Lung (tissue), 11 donors: ENCODE measurements at regions not wholly inside any gene's neighbourhood (a gene's known extent, or its start where the extent isn't known, plus 50 kb on each side); places are given as distances from the start of the nearest gene placed in this dataset.

Experiments used
- ATAC-seq: fragments of 200-7000 bp; cut with Tn5 transposase; one replicate; pipeline ENCODE4 v1.9.1; 2020; ENCODE audit warnings: moderate number of reproducible peaks; ENCODE audit not compliant: insufficient read depth, low FRiP score
- DNase-seq, 3 donors: peaks; one replicate each; pipeline ENCODE4 v3.0.0-alpha.2; 2013 to 2017
- H3K27ac ChIP-seq, 2 donors: one replicate each; pipeline ENCODE4 v1.5.1; 2013; ENCODE audit warnings: mild to moderate bottlenecking in 2 of 2, moderate library complexity in 2 of 2, control low read depth in 1 of 2, inconsistent platforms in 1 of 2, low read depth in 1 of 2, low read length in 1 of 2
- H3K27me3 ChIP-seq, 3 donors: one replicate each; pipeline ENCODE4 v1.5.1; 2013; ENCODE audit warnings: low read length in 2 of 3; ENCODE audit not compliant: control insufficient read depth in 3 of 3, insufficient read depth in 3 of 3
- H3K36me3 ChIP-seq, 4 donors: one replicate each; pipeline ENCODE4 v1.5.1; 2013; ENCODE audit warnings: low read length in 4 of 4, mild to moderate bottlenecking in 1 of 4, moderate library complexity in 1 of 4; ENCODE audit not compliant: control insufficient read depth in 4 of 4, insufficient read depth in 4 of 4
- H3K4me1 ChIP-seq, 5 donors: one replicate each; pipeline ENCODE4 v1.5.1; 2013; ENCODE audit warnings: low read length in 5 of 5, mild to moderate bottlenecking in 2 of 5, moderate library complexity in 1 of 5; ENCODE audit not compliant: control insufficient read depth in 5 of 5, insufficient read depth in 5 of 5
- H3K4me3 ChIP-seq: one replicate; pipeline ENCODE4 v1.5.1; 2013; ENCODE audit warnings: mild to moderate bottlenecking, control low read depth, moderate library complexity
- H3K9ac ChIP-seq, 2 donors: one replicate each; pipeline ENCODE4 v1.5.1; 2013; ENCODE audit warnings: low read length in 2 of 2, control low read depth in 1 of 2; ENCODE audit not compliant: insufficient read depth in 1 of 2
- H3K9me3 ChIP-seq, 4 donors: one replicate each; pipeline ENCODE4 v1.5.1; 2013; ENCODE audit warnings: low read length in 3 of 4, mild to moderate bottlenecking in 1 of 4, moderate library complexity in 1 of 4; ENCODE audit not compliant: control insufficient read depth in 4 of 4, insufficient read depth in 3 of 4
- CTCF ChIP-seq: IDR thresholded peaks from 2 replicates; pipeline ENCODE4 v1.5.1; 2012; ENCODE audit warnings: mild to moderate bottlenecking; ENCODE audit errors: control extremely low read depth, extremely low read depth
- WGBS, 2 donors: extraction: QIAGEN DNeasy Blood & Tissue Kit; methylation state at CpG; one replicate each; pipeline ENCODE4 v1.1.7; 2013; 5-methylcytosine and 5-hydroxymethylcytosine counted together
- donor health status: control.
- donor health status: control.
- donor health status: Bipolar disorder and iron deficiency.
- donor health status: healthy.
- donor health status: DM: yes; HTN: yes; CAD: no.

GRCh38 chr4:55269470-55269869 is 76.6 kb upstream of the SRD5A3 start:
- DNase-seq (no peak), ATAC-seq (no peak)
- TF ChIP-seq CTCF = no peak
- peak overlapping the region in 1 of 2 donors; percentile 52 for H3K27ac ChIP-seq
- no peaks in the 10 kb centered on the region for H3K9me3 ChIP-seq
- WGBS, 2 donors = 63 to 64% methylated on average over 2 of the region's 2 CpGs
- H3K9ac ChIP-seq = no peak overlapping the region
- H3K4me1 ChIP-seq = peaks cover 0 to 5% (median 3%) of the 10 kb centered on the region in 5 donors
- no peak overlapping the region for H3K4me3 ChIP-seq
- H3K36me3 ChIP-seq = no peaks in the 10 kb centered on the region
- H3K27me3 ChIP-seq = peaks cover 0 to 3% (median under 1%) of the 10 kb centered on the region in 3 donors

- Histone ChIP-seq H3K4me1 (peaks cover 0 to 5% (median 3%) of the 10 kb centered on the region in 5 donors), H3K27me3 (peaks cover 0 to 6% (median 0%) of the 10 kb centered on the region in 3 donors), H3K36me3 (no peaks in the 10 kb centered on the region), H3K9ac (no peak overlapping the region), H3K4me3 (no peak overlapping the region), H3K9me3 (no peaks in the 10 kb centered on the region), H3K27ac (no peak overlapping the region)
- DNase-seq (peak; percentile 33 to 73 (median 58)), ATAC-seq (no peak)
- no peak for TF ChIP-seq CTCF
- WGBS, 2 donors = 39 to 49% methylated on average over 4 of the region's 4 CpGs
Measured at GRCh38 chr4:55269995-55270394, 76.0 kb upstream of the SRD5A3 start.

GRCh38 chr4:55270481-55270880 is 75.6 kb upstream of the SRD5A3 start:
- Histone ChIP-seq H3K9ac (no peak overlapping the region), H3K36me3 (no peaks in the 10 kb centered on the region), H3K27ac (no peak overlapping the region), H3K4me3 (no peak overlapping the region), H3K4me1 (peaks cover 0 to 5% (median 3%) of the 10 kb centered on the region in 5 donors), H3K27me3 (peaks cover 0 to 6% (median 0%) of the 10 kb centered on the region in 3 donors), H3K9me3 (no peaks in the 10 kb centered on the region)
- TF ChIP-seq CTCF = no peak
- ATAC-seq = no peak
- 77 to 82% methylated on average over 2 of the region's 2 CpGs for WGBS, 2 donors
- peak in 2 of 3 donors; percentile 66 to 72 for DNase-seq

- Histone ChIP-seq H3K9ac (no peak overlapping the region), H3K27ac (no peak overlapping the region), H3K36me3 (no peaks in the 10 kb centered on the region), H3K27me3 (peaks cover 0 to 5% (median 0%) of the 10 kb centered on the region in 3 donors), H3K4me3 (no peak overlapping the region), H3K4me1 (peaks cover 0 to 5% (median 3%) of the 10 kb centered on the region in 5 donors), H3K9me3 (no peaks in the 10 kb centered on the region)
- ATAC-seq = no peak
- no peak for TF ChIP-seq CTCF
- DNase-seq = no peak
- 67 to 77% methylated on average over 2 of the region's 2 CpGs for WGBS, 2 donors
Measured at GRCh38 chr4:55272102-55272501, 73.9 kb upstream of the SRD5A3 start.
